ENCODE measurements at regions not wholly inside any gene's neighbourhood (a gene's known extent, or its start where the extent isn't known, plus 50 kb on each side); places are given as distances from the start of the nearest gene placed in this dataset.
"Not testable (repeated sequence)": the region's sequence is repeated elsewhere in the genome, so short reads cannot be mapped to it uniquely, and the experiment has no call there.

DNA sequence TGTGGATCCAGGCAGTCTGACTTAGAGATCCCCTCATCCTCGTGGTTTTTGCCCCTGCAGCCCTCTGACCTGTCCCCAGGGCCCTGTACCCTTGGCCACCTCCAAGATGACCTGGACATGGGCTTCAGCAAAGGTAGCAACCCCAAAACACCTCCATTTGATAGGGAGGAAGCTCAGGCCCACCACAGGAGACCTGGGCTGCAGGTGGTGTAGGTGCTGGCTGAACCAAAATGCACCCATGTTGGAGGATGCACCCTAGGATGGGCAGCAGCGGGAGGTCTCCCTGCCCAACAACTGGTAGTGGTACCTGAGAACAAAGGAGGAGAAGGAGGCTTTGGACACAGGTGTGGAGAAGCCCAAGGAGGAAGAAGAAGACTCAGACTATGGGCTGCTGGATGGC is 188.7 kb downstream of the ZNF716 start:
- DNase-seq: peak in 1 of 10 donors; percentile 17
- intact Hi-C loops (cut with DNase I): no loop called here

DNA sequence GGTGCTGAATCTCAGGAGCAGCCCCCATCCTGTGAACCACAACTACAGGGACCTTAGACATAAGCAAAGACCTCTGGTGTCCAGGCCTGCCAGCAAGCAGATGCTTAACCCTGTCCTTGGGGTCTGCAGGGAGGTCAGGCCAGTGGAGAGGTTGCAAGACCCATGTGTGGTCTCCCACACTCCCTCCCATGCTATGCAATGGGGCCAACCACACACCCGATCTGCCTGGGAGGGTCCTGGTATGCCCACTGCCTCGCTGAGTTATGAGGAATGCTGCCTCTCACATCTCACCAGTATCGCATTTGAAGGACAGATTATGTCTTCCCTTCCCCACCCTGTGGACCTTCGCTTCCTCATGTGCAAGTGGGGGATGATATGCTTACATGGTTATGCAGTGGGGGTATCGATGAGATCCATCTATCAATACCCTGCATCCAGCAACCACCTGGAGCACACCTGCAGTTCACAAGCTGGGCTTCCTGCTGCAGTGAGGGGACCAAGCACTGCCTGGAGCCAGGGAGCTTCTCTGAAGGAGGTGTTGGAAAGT is 191.6 kb downstream of the ZNF716 start:
- intact Hi-C loops (cut with DNase I): no loop called here
- no peak for DNase-seq

DNA sequence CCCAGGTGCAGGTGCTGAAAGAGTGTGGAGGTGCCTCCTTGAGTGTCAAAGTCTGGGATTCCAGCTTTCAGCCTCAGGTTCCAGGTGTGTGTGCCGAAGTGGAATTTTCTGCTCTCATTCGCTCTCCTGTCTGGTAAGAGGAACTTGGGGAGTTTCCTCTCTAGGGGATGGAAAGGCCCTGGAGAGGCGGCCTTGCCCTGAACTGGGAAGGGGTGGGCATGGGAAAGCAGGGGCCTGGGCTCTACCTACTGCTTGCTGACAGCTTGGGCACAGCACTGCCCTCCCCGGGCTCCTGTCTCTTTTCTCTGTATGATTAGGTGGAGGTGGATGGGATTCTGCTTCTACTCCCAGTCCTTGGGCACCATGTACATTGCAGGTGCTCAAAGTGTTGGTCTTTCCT is 192.8 kb downstream of the ZNF716 start:
- intact Hi-C loops (cut with DNase I): no loop called here
- DNase-seq: no peak

DNA sequence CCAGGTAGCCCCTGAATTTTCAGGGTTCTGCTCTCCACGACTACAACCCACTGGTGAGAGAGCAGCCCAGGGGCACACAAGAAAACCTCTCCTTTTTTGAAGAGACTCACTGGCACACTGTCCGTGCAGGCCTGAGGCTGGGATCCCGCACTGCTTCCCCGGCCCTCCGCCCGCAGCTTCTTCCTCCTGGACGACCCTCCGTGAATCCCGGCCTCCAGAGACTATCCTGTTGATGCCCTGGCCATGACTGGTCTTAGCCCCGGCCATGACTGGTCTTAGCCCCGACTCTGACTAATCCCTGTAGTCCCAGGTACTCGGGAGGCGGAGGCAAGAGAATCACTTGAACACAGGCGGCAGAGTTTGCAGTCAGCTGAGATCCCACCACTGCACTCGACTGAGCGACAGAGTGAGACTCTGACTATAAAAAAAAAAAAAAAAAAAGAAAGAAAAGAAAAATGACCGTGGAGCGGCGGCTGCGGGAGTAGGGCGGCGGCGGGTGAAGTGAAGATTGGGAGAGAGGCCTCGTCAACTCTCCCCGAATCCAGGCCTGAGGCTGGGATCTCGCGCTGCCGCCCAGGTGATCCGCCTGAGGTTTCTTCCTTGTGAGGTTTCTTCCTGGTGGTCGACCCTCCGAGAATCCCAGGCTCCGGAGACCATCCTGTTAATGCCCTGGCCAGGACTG is 196.4 kb downstream of the ZNF716 start:
- intact Hi-C loops (cut with DNase I): no loop called here

DNA sequence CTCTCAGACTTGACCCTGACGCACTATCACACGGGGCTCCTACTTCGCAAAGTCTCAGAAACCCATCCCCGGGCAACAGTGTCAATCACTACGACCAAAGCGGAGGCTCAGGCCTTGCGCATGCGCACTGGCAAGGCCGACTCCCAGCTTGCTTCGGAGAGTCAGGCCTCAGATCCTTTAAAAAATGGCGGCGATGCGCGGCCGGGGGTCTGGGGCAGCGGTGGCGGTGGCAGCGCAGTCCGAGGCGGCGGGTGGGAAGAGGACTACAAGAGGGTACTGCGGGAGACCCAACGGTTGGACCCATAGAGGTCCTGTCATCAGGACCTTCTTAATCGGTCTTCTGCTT is 196.9 kb downstream of the ZNF716 start:
- DNase-seq: peak in 1 of 10 donors; percentile 64
- intact Hi-C loops (cut with DNase I): no loop called here

More for the DNA sequence above, 196.4 kb downstream of the ZNF716 start:
- DNase-seq: peak in 1 of 10 donors; percentile 73

DNA sequence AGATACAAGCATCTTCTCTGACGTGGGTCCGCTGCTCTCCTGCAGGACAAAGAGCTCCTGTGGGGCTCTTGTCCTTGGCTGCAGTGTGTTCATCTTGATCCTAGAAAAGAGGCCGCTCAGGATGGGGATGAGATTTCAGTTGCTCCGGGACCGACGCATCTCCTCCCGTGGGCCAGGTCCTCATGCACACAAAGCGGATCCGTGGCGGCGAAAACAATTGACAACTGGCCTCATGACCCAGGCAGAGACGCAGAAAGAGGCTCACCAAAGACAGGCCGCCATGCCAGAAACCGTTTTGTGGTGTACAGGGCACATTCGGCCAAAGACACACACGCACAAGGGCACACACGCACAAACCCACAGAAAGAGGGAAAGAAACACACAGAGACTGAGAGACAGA is 200.4 kb downstream of the ZNF716 start:
- intact Hi-C loops (cut with DNase I): not testable (repeated sequence)
- DNase-seq: peak in 1 of 10 donors; percentile 75

DNA sequence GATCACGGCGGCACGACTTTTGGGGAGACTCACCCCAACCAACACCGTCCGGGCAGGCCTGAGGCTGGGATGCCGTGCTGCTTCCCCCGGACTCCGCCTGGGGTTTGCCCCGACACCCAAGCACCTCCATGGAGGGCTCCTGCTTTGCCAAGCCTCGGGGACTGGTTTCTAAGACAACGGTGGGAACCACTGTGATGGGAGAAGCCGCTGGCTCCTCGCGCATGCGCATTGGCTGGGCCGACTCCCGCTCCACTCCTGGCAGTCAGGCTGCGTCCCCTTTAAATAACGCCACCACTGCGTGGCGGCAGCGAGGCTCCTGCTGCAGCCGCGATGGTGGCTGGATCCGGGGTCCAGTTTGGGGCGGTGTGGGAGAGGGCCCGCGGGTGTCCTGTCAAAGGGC is 201.0 kb downstream of the ZNF716 start:
- intact Hi-C loops (cut with DNase I): no loop called here
- peak in 1 of 10 donors; percentile 83 for DNase-seq

DNA sequence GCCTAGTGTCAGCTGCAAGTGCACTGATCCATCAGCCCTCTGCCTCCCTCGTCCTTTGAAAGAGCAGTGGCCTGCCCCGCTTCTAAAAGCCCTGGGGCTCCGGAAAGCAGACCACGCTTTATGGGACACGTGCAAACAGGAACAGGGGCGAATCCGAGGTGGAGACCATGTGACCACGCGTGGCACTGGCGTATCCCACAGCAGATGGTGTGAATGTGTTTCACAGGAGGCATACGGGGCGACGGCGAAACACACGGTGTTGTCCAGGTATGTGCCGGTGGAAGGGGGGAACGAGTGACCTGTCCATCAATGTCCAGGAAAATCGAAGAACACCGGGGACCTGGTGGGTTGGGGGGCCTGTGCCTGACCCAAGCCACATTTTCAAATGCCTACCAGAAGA is 201.6 kb downstream of the ZNF716 start:
- intact Hi-C loops (cut with DNase I): not testable (repeated sequence)
- peak in 1 of 10 donors; percentile 79 for DNase-seq

DNA sequence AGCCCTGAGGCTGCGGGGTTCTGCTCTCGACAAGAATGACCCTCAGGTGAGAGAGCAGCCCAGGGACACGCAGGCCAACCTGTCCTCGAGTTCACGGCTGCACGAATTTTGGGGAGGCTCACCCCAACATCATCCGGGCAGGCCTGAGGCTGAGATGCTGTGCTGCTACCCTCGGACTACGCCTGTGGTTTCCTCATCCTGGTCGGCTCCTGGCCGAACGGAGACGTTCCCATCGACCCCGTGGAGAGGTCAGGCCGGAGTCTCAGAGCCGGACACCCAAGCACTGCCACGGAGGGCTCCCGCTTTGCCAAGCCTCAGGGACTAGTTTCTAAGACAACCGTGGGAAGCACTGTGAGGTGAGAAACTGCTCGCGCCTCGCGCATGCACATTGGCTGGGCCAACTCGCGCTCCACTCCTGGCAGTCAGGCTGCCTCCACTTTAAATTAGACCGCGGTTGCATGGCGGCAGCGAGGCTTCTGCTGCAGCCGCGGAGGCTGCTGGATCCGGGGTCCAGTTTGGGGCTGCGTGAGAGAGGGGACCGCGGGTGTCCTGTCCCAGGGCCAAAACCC is 203.4 kb downstream of the ZNF716 start:
- DNase-seq: peak in 1 of 10 donors; percentile 80
- intact Hi-C loops (cut with DNase I): no loop called here

DNA sequence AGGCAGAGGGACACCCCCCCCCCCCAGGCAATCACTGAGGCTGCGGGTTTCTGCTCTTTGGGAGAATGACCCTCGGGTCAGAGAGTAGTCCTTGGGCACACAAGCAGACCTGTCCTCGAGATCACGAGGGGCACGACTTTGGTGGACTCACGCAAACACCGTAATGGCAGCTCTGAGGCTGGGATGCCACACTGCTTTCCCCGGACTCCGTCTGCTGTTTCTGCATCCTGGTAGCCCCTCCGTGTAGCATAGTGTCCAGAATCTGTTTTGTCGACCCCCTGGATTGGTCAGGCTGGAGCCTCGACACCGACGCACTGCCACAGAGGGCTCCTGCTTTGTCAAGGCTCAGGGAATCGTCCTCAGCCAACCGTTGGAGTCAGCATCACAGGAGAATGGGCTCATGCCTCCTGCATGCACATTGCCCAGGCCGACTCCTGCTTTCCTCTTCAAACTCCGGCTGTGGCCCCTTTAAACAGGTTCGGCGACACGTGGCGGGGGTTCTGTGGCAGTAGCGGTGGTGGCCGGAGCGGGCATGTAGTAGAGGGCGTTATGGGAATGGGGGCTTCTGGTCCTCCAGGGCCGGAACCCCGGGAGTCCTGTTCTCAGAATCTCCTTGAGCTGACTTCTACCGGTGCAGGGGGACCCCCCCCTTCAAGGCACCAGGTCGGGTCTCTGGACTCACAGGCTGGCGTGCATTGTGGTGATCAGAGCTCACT is 205.3 kb downstream of the ZNF716 start:
- DNase-seq: peak in 1 of 10 donors; percentile 73
- intact Hi-C loops (cut with DNase I): not testable (repeated sequence)

DNA sequence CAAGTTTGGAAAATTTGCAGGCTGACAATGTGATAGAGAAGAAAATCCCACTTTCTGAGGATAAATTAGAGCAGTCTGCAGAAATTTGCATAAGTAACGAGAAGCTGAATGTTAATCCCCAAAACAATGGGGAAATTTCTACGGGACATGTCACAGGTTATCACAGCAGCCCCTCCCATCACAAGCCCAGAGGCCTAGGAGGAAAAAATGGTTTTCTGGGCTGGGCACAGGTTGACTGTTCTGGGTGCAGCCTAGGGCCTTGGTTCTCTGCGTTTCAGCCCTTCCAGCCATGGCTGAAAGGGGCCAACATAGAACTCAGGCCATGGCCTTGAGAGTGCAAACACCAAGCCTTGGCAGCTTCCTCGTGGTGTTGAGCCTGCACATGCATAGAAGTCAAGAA is 209.2 kb downstream of the ZNF716 start:
- DNase-seq; intact Hi-C loops (cut with DNase I): not testable (repeated sequence)

DNA sequence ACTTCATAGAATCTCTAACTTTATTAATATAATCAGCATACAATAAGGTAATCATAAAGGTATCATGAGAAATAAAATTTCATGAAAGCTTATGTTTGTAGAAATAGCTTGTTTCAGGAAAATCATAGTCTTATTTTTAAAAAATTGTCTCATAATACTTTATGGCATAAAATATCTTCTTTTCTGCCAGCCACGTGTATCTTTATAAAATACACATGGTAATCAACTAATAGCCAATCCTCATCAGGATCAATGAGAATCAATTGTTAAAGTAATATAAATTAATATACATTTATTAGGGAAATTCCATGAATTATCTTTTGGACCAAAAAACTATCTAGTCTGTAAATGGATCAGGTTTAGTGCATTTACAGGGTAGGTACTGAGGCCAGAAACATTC is 227.0 kb downstream of the ZNF716 start:
- intact Hi-C loops (cut with DNase I); DNase-seq: not testable (repeated sequence)

DNA sequence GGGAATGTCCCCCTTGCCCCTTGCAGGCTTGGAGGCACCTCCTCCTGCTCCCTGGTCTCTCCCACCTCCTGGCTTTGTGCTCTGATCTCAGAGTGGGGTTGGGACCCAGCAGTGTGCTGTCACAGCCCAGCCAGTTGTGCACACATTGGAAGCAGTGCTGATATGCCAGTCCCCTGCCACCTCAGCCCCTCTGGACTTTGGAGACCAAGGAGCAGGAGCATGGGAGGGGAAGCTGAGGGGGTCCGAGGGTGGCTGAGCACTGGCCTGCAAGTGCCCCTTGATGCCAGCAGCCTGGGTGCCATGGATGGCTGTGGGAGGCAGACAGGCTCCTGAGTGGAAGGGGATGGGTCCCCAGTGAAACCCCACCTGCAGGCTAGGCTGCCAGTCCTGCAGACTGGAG is 235.4 kb downstream of the ZNF716 start:
- intact Hi-C loops (cut with DNase I): no loop called here
- peak in 1 of 10 donors; percentile 55 for DNase-seq

All from posterior cingulate gyrus (tissue), 11 donors.